Chondrocyte (in vitro differentiated cells): ENCODE measurements at regions not wholly inside any gene's neighbourhood (a gene's known extent, or its start where the extent isn't known, plus 50 kb on each side); places are given as distances from the start of the nearest gene placed in this dataset.

Experiments
- DNase-seq: peaks from one replicate; pipeline ENCODE4 v3.0.0; 2021; ENCODE audit warnings: mixed read lengths, low spot score
- H3K27ac Mint-ChIP-seq: one replicate; pipeline ENCODE4 v1.8.0; 2021; ENCODE audit warnings: mild to moderate bottlenecking, moderate library complexity, mixed read lengths; ENCODE audit not compliant: unreplicated experiment
- H3K27me3 Mint-ChIP-seq: 2 replicates; pipeline ENCODE4 v1.8.0; 2021; ENCODE audit warnings: low read depth, mixed read lengths
- H3K36me3 Mint-ChIP-seq: 2 replicates; pipeline ENCODE4 v1.8.0; 2021; ENCODE audit warnings: low read depth, mixed read lengths
- H3K4me1 Mint-ChIP-seq: 2 replicates; pipeline ENCODE4 v1.8.0; 2021; ENCODE audit warnings: low read depth, mild to moderate bottlenecking, mixed read lengths
- H3K4me3 Mint-ChIP-seq: one replicate; pipeline ENCODE4 v1.8.0; 2021; ENCODE audit warnings: mild to moderate bottlenecking, moderate library complexity, mixed read lengths; ENCODE audit not compliant: unreplicated experiment
- H3K9me3 Mint-ChIP-seq: 2 replicates; pipeline ENCODE4 v1.8.0; 2021; ENCODE audit warnings: low read depth, mixed read lengths
- TF ChIP-seq, protein P1 (sequence below): fragments of 200-600 bp; sonication (generic); IDR thresholded peaks from 2 replicates; pipeline ENCODE4 v1.5.0; 2021; ENCODE audit warnings: antibody characterized with exemption, mild to moderate bottlenecking, moderate library complexity

DNA sequence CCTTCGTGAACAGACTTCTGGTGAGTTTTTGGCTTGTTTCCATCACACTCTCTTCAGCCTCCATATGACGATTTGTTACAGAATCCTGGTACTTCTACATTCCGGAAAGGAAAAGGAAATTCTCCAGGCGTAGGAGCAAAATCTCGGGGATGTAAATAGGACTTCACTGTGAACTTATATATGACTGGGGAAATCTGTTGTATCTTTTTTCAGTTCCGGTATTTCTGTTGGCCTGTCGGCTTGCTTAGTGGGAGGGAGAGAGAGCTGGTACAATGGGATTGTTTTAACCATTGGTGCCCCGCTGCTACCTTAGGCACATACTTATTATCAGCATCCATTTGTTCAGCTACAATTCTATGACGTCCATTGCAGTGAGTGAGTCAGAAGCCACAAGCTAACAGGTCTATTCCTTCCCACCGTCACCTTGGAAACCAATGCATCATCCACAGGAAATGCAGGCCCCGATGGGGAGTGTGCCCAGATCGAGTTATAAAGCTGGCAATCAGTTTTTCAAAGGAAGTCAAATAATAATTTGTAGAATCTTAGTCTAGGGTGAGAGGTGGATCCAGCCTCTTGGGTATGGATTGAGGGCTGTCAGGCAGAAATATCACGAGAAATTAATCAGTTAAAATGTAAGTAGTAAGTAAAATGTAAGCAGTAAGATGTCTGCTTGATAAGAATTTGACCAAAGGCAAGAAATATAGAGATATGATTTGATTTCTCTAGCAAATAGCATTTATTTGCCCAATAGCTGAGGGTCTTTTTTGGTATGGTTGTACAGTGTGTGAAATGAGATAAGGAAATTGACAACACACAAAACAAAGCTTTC is 92.0 kb upstream of the MKLN1 start:
- Mint-ChIP-seq H3K27me3 (no peaks in the 10 kb centered on the region), H3K9me3 (peaks cover 7% of the 10 kb centered on the region), H3K4me3 (no peak overlapping the region), H3K4me1 (peaks cover 35% of the 10 kb centered on the region), H3K27ac (peak overlapping the region; percentile 89), H3K36me3 (peaks cover 2% of the 10 kb centered on the region)
- no peak for DNase-seq
- TF ChIP-seq, protein P1, sequence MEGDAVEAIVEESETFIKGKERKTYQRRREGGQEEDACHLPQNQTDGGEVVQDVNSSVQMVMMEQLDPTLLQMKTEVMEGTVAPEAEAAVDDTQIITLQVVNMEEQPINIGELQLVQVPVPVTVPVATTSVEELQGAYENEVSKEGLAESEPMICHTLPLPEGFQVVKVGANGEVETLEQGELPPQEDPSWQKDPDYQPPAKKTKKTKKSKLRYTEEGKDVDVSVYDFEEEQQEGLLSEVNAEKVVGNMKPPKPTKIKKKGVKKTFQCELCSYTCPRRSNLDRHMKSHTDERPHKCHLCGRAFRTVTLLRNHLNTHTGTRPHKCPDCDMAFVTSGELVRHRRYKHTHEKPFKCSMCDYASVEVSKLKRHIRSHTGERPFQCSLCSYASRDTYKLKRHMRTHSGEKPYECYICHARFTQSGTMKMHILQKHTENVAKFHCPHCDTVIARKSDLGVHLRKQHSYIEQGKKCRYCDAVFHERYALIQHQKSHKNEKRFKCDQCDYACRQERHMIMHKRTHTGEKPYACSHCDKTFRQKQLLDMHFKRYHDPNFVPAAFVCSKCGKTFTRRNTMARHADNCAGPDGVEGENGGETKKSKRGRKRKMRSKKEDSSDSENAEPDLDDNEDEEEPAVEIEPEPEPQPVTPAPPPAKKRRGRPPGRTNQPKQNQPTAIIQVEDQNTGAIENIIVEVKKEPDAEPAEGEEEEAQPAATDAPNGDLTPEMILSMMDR = no peak

DNA sequence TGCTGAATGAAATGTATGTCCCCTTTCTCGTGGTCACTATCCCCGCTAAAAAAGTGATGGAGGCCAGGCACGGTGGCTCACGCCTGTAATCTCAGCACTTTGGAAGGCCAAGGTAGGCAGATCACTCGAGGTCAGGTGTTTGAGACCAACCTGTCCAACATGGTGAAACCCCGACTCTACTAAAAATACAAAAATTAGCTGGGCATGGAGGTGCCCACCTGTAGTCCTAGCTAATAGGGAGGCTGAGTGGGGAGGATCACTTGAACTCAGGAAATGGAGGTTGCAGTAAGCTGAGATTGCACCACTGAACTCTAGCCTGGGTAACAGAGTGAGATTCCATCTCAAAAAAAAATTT is 91.4 kb upstream of the MKLN1 start:
- Mint-ChIP-seq H3K36me3 (peaks cover 2% of the 10 kb centered on the region), H3K27ac (peak overlapping the region; percentile 89), H3K4me3 (no peak overlapping the region), H3K4me1 (peaks cover 32% of the 10 kb centered on the region), H3K27me3 (no peaks in the 10 kb centered on the region), H3K9me3 (peaks cover 7% of the 10 kb centered on the region)
- DNase-seq = no peak
- TF ChIP-seq, protein P1 = no peak

DNA sequence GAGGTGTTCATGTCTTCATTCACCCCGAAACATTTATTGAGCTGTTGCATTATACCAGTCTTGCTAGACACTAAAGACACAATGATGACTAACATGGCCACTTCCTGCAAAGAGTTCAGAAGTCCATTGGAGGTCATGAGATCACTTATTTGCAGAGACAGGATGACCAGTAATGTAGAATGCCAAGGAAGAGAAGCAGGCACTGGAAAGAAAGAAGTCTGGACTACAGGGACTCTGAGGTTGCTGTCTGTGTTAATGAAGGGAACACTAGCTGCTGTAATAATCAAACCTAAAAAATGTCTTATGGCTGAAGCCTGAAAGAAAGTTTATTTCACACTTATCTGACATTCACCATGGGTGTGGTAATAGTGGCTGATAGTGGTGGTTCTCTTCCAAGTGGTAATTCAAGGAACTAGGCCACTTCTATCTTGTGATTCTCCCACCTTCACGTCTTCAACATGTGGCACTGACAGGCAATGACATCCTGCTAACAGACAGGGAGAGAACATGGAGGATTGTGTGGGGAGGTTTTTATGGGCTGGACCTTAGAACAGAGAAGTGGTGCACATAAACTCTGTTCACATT is 89.2 kb upstream of the MKLN1 start:
- Mint-ChIP-seq H3K36me3 (peaks cover 2% of the 10 kb centered on the region), H3K9me3 (peaks cover 7% of the 10 kb centered on the region), H3K4me1 (peaks cover 24% of the 10 kb centered on the region), H3K27me3 (no peaks in the 10 kb centered on the region), H3K4me3 (no peak overlapping the region), H3K27ac (no peak overlapping the region)
- no peak for DNase-seq
- TF ChIP-seq, protein P1 = no peak

DNA sequence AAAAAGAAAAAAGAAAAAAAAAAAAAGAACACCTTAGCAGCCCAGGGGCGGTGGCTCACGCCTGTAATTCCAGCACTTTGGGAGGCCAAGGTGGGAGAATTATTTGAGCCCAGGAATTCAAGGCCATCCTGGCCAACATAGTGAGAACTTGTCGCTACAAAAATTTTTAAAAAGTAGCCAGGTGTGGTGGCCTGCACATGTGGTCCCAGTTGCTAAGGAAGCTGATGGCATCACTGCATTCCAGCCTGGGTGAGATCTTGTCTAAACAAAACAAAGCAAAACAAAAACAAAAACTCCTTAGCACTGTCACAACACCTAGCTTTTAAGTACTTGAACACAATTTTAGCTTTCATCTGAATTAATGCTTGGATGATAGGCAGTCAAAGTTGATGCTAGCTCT is 86.3 kb upstream of the MKLN1 start:
- Mint-ChIP-seq H3K4me1 (peaks cover 17% of the 10 kb centered on the region), H3K36me3 (peaks cover 2% of the 10 kb centered on the region), H3K27me3 (no peaks in the 10 kb centered on the region), H3K9me3 (peaks cover 7% of the 10 kb centered on the region), H3K27ac (no peak overlapping the region), H3K4me3 (no peak overlapping the region)
- DNase-seq = no peak
- TF ChIP-seq, protein P1 = no peak

DNA sequence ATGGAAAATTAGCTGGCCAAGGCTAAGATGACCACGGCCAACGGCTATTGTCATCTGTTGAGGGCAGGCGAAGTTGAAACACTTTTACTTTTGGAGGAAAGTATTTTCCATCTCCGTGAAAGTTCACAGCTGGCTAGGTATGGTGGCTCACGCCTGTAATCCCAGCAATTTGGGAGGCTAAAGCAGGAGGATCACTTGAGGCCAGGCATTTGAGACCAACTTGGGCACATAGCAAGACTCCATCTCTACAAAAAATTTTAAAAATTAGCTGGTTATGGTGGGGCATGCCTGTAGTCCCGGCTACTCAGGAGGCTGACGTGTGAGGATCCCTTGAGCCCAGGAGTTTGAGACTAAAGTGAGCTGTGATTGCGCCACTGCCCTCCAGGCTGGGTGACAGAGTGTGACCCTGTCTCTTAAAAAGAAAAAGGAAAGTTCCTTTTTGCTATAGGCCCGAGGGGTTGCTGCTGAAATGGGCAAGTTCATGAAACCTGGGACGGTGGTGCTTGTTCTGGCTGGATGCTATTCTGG is 85.5 kb upstream of the MKLN1 start:
- TF ChIP-seq, protein P1 = no peak
- H3K9me3 Mint-ChIP-seq = peaks cover 7% of the 10 kb centered on the region
- DNase-seq = no peak
- H3K4me3 Mint-ChIP-seq = no peak overlapping the region
- H3K4me1 Mint-ChIP-seq = peaks cover 17% of the 10 kb centered on the region
- no peaks in the 10 kb centered on the region for H3K27me3 Mint-ChIP-seq
- H3K27ac Mint-ChIP-seq = no peak overlapping the region
- peaks cover 2% of the 10 kb centered on the region for H3K36me3 Mint-ChIP-seq
